ENCODE measurements at regions not wholly inside any gene's neighbourhood (a gene's known extent, or its start where the extent isn't known, plus 50 kb on each side); places are given as distances from the start of the nearest gene placed in this dataset.
A peak's percentile ranks its signal among the peaks of the same experiment; 100 is the strongest.

DNA sequence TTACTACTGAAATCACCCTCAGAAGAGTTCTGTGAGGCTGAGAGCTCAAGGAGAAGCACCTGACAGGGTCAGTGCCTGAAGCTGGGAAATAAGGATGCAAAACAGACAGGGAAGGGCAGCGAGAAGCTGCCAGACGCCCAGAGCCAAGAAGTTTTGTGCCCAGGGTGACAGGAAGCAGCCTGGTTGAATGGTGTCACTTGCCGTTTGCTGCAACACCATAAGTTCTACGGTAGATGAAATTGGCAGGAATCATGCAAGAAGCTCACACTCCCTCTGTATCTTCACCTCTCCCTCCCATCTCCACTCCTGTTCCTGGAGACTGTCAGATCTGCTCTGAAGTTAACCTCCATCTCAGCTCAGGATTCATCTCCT, 117.0 kb upstream of the SLC14A2 start:
- TF ChIP-seq JUND (IDR thresholded peaks at IDR 0.05; ENCODE audit: low read depth), result no peak
- no peak for DNase-seq (ENCODE audit: low read depth in 1 of 2, low spot score in 1 of 2)
- in situ Hi-C loops (cut with HindIII; ENCODE audit: low pct_unique_long_range_greater_than_20kb, low sequenced_read_pairs), result no loop called here

DNA sequence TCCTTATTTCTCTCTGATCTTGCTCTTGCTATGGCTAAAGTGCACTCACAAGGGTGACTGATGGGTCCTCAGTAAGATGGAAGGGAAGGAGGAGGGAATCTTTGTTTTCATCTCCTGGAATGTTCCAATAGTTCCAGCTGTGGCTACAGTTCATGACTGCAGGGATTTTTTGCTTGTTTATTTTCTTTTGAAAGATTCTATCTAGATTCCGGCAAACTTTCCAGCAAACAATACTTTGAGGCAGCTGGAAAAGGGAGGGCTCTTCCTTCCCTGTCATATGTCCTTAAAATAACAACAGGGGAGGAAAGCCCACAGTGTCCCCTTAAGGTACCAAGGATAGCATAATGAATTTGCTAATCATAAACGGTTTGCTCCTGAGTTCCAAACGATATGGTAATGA, 111.3 kb upstream of the SLC14A2 start:
- peak in 1 of 2 experiments; percentile 32 for DNase-seq (ENCODE audit: low read depth in 1 of 2, low spot score in 1 of 2)
- no peak for TF ChIP-seq JUND (IDR thresholded peaks at IDR 0.05; ENCODE audit: low read depth)
- in situ Hi-C loops (cut with HindIII; ENCODE audit: low pct_unique_long_range_greater_than_20kb, low sequenced_read_pairs), result no loop called here

DNA sequence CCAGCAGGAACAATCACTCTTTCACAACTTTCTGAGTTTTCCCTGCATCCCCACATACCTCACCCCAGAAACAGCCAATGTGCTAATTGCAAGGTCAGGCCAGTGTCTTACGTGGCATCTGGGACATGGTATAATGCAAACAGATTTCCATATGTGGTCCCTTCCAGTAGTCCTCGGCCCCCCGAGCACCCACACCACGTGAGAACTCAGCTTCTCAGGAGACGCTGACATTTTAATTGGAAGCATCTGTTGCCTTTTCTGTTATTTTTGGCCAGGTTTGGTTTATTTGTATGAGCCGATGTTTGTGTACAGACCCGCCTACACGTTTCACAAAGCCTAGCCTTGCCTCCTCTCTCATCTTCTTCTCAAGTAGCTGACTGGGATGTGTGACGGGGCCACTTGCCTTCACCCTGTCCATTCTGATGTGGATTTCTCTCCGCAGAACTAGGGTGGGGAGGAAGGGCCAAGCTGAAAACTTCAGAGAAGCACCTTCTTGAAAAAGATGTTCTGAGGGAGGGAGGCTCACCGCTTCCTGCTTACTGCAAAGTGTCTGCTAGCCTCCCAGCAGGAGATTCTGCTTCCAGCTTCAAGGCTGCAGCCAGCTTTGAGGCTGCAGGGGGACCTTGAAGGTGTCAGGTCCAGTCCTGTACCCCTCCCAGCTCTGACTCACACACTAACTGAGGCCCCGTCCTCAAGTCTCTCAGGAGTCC, 109.6 kb upstream of the SLC14A2 start:
- no peak for TF ChIP-seq JUND (IDR thresholded peaks at IDR 0.05; ENCODE audit: low read depth)
- in situ Hi-C loops (cut with HindIII; ENCODE audit: low pct_unique_long_range_greater_than_20kb, low sequenced_read_pairs), result no loop called here
- DNase-seq (ENCODE audit: low read depth in 1 of 2, low spot score in 1 of 2), result no peak

DNA sequence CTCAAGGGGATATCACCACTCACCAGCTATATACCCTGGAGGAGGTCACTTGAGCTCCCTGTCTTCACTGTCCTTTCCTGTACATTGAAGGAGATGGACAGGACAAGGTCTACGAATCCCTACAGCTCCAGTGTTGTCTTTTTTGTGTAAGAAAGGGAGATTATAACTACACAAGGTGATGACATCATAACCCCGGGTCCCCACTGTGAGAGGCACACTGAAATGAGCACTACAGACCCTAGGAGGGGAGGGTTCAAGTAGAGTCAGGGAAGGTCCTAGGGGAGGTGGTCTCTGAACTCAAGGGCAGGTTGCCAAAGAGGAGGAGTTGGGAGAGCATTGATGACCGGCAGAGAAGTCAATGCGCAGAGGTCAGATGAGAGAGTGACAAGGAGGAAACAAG, 108.3 kb upstream of the SLC14A2 start:
- TF ChIP-seq JUND (IDR thresholded peaks at IDR 0.05; ENCODE audit: low read depth), result no peak
- in situ Hi-C loops (cut with HindIII; ENCODE audit: low pct_unique_long_range_greater_than_20kb, low sequenced_read_pairs), result no loop called here
- DNase-seq (ENCODE audit: low read depth in 1 of 2, low spot score in 1 of 2), result no peak

DNA sequence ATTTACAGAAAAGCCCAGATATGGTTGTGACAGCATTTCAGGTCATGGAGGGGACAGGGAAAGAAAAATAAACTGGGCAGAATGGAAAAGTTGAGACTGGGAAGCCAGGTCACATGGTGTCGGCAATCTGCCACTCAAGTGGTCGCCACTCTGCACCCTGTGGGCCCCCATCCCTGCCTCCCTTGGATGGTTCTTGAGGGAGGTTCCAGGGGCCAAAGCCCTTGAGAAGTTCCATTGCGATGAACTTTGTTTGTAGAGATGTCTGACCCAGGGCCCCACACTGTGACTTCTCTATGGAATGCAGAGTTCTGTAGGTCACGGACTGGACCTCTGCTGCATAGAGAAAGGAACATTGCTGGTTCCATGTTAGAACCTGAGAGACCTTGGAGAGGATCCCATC, 105.7 kb upstream of the SLC14A2 start:
- TF ChIP-seq JUND (IDR thresholded peaks at IDR 0.05; ENCODE audit: low read depth), result no peak

DNA sequence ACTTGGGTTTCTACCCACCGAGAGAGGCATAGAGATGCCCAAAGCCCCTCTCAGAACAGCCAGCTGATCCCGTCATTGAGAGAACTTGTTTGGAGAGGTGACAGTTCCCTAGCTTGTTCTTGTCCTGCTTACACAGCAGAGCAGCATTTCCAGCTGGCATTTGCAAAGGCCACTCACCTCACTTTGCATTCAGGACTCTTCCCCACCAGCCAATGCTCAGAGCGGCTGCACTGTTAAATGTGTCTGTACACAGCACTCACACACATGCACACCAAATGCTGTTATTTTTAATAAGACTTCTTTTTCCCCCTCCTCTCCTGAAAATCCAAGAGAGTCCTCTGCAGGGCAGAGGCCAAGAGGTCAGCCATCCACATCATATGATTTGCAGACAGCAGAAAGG, 104.6 kb upstream of the SLC14A2 start:
- no peak for DNase-seq (ENCODE audit: low read depth in 1 of 2, low spot score in 1 of 2)
- in situ Hi-C loops (cut with HindIII; ENCODE audit: low pct_unique_long_range_greater_than_20kb, low sequenced_read_pairs), result no loop called here
- TF ChIP-seq JUND (IDR thresholded peaks at IDR 0.05; ENCODE audit: low read depth), result no peak

More for the DNA sequence above, 105.7 kb upstream of the SLC14A2 start:
- in situ Hi-C loops (cut with HindIII; ENCODE audit: low pct_unique_long_range_greater_than_20kb, low sequenced_read_pairs), result no loop called here
- DNase-seq (ENCODE audit: low read depth in 1 of 2, low spot score in 1 of 2), result no peak

DNA sequence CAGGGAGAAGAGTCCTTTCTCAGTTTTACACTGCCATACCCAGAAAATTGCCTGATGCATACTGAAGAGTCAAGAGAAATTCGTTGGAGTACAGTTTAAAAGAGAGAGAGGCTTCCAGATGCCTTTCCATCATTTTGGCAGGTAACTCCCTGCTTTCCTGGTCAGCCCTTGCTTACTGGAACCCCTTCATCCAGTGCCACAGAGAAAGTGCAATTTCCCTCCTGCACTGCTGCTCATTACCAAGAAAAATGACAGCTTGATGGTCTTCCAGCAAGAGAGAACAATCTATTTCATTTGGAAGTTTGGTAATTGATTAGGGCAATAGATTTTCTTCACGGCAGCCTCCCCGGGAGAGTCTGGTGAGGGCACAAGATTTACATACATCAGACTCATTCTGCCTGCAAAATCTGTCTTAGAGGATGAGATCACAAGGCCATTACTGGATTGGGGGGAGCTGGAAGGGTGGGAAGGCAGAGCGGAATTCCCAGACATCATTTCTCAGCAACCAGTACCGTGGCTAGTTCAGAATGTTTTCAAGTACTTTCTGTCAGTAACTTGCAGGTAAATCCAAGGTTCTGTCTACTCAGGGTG, 102.8 kb upstream of the SLC14A2 start:
- no peak for DNase-seq (ENCODE audit: low read depth in 1 of 2, low spot score in 1 of 2)
- in situ Hi-C loops (cut with HindIII; ENCODE audit: low pct_unique_long_range_greater_than_20kb, low sequenced_read_pairs), result no loop called here
- TF ChIP-seq JUND (IDR thresholded peaks at IDR 0.05; ENCODE audit: low read depth), result no peak

DNA sequence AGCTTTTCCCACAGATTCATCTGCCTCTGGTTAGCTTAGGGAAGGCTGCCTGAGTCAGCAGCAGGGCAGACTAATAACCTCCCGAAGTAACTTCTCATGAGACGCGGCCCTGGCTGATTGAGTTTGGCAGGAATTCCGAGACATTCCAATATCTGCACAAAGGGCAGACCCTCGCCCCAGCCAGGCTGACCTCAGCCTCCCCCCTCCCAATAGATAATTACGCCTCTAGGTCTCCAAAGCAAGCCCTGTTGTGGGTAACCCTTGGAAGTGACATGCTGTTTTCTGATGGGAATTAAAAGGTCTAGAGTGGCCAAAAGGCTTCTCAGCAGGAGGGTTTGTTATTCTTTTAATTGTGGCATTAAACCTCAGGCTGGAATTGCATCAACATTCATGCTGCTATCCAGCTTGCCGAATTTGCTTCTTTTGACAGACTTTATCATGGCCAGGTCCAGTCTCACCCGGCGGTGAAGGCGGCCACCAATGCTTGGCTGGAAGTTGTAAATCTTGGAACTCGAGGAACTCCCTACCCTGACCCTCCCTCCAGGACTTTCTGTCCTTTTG, 98.0 kb upstream of the SLC14A2 start:
- no peak for DNase-seq (ENCODE audit: low read depth in 1 of 2, low spot score in 1 of 2)
- in situ Hi-C loops (cut with HindIII; ENCODE audit: low pct_unique_long_range_greater_than_20kb, low sequenced_read_pairs), result no loop called here

DNA sequence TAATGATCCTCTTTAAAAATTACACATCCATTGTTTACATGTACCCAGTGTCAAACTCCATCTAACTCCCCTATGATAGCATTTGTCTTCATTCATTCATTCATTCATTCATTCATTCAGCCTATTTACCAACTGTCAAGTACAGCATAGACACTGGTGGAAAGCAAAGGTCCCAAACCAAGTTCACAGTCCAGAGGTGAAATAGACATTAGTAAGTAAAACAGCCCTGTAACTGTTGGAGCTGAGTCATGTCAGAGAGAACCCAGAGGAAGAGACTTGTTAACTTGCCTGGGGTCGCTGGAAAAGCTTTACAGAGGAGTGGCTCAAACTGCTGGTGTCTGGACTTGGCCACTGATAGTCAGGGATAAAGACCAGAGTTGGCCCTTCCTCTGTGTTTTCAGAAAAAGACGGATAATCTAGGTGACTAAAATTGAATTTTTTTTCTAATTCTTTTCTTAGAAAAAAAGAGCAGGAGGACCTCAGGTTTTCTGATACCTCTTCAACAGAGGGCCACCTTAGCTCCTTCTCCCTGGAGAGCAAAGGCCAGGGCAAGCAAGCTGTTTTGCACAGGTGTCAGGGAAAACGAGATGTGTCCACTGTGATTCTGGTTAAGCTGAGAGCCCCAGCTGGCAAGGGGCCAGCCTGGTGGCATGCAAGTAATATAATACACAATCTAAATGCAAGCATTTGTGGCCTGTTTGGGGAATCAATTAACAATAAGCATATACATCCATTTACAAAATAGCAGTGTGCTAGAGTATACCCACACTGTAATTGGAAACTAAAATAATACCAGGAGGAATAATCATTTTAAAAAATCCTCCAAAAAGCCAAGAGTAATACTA, 96.7 kb upstream of the SLC14A2 start:
- in situ Hi-C loops (cut with HindIII; ENCODE audit: low pct_unique_long_range_greater_than_20kb, low sequenced_read_pairs), result no loop called here
- no peak for DNase-seq (ENCODE audit: low read depth in 1 of 2, low spot score in 1 of 2)
- TF ChIP-seq JUND (IDR thresholded peaks at IDR 0.05; ENCODE audit: low read depth), result no peak

More for the DNA sequence above, 98.0 kb upstream of the SLC14A2 start:
- no peak for TF ChIP-seq JUND (IDR thresholded peaks at IDR 0.05; ENCODE audit: low read depth)

DNA sequence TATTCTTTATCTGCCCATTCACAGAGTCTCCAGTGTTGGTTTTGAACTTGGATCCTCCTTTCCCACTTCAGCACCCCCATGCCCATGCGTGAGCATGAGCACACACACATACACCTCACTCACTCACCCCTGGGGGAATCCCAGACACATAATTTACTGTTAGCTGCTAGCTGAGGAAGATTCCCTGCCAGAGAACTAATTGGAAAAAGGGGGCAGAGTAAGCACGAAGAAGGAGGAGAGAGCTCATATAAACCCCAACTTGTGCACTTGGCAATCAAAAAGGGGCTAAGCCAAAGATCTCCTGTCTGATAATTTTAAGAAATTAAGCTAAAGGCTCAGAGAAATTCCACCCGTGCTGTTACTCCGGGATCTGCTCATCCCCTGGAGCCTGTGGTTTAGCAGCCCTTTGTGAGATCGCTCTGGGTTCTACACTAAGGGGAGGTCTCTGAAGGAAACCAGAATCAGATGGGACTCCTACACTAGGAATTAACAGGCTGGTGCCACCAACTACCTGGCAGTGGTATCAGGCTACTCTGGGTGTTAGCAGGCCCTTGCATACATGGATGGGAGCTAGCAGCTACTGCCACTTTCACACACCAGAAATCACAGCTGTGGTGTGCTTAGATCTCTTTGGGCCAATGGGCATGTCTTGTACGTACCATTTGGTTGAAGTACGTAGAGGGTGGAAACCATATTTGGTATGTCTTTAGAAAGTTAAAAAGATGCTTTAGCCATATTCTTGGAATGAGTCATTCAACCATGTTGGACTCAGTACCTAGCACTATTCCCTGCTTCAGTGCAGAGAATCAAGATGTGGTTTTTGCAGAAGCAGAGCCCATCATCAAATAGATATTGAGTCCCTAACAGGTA, 95.6 kb upstream of the SLC14A2 start:
- no peak for TF ChIP-seq JUND (IDR thresholded peaks at IDR 0.05; ENCODE audit: low read depth)
- no peak for DNase-seq (ENCODE audit: low read depth in 1 of 2, low spot score in 1 of 2)
- in situ Hi-C loops (cut with HindIII; ENCODE audit: low pct_unique_long_range_greater_than_20kb, low sequenced_read_pairs), result no loop called here

DNA sequence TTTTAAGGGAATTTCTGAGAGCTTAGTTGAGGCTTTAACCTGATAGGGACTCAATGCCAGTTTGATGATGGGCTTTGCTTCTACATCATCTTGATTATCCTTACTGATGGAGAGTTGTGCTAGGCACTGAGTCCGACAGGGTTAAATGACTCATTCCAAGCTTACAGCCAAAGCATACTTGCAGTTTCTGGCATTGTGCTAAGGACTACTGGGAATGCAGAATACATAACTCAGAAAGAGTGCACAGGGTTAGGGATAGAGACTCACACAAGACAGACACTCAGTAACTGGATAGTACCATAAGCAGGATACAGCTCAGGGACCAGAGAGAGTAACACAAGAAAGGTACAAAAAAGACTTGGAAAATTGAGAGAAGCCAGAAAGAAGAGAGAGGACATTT, 94.1 kb upstream of the SLC14A2 start:
- no peak for TF ChIP-seq JUND (IDR thresholded peaks at IDR 0.05; ENCODE audit: low read depth)
- DNase-seq (ENCODE audit: low read depth in 1 of 2, low spot score in 1 of 2), result no peak
- in situ Hi-C loops (cut with HindIII; ENCODE audit: low pct_unique_long_range_greater_than_20kb, low sequenced_read_pairs), result no loop called here

DNA sequence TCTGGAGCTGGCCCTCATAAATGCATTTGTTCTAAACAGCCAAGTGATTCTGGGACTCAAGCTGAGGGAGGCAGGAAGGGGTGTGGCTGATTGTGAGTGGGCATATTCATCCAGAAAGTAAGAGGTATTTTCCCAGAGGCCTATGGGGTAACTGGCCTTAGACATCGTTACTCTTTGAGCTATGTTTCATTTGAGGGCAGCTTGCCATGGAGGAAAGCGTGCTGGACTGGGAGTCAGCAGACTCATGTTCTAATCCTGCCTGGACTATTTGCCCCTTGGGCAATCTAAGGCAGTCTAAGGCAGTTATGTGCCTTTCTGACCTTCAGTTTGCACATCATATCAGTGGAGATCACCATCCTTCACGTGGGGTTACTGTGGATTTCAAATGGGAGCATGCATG, 93.5 kb upstream of the SLC14A2 start:
- TF ChIP-seq JUND (IDR thresholded peaks at IDR 0.05; ENCODE audit: low read depth), result no peak
- in situ Hi-C loops (cut with HindIII; ENCODE audit: low pct_unique_long_range_greater_than_20kb, low sequenced_read_pairs), result no loop called here
- DNase-seq (ENCODE audit: low read depth in 1 of 2, low spot score in 1 of 2), result no peak

Measured in T47D (cell line).